NCI-H510A (cell line): ENCODE measurements at regions not wholly inside any gene's neighbourhood (a gene's known extent, or its start where the extent isn't known, plus 50 kb on each side); places are given as distances from the start of the nearest gene placed in this dataset.

Source experiments
- DNase-seq: peaks from one replicate; lab custom pipeline; 2025; lab: John Stamatoyannopoulos, UW

DNA sequence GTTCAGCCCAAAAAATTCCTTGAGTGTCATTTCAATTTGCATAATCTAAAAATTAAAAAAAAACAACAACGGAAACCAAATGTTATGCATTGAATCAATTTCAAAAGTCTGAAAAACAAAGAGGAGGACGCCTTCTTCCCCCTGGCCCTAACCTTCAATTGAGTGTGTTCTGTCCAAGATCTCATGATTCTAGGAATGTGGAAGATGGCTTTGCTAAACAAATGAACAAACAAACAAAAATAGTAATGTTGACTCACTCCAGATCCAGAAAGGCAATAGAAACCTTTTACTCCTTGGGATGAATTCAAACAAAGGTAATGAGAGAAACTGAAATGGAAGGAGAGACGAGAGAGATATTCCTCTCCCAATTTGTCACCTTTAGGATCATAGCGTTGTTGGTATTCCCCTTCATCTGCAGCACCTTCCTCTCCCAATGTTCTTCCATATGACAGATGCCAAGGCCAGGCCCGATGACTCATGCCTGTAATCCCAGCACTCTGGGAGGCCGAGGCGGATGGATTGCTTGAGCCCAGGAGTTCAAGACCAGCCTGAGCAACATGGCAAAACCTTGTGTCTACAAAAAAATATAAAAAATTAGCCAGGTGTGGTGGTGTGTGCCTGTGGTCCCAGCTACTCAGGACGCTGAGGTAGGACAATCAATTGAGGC, 109.2 kb upstream of the ADGRF1 start:
- DNase-seq: no peak

DNA sequence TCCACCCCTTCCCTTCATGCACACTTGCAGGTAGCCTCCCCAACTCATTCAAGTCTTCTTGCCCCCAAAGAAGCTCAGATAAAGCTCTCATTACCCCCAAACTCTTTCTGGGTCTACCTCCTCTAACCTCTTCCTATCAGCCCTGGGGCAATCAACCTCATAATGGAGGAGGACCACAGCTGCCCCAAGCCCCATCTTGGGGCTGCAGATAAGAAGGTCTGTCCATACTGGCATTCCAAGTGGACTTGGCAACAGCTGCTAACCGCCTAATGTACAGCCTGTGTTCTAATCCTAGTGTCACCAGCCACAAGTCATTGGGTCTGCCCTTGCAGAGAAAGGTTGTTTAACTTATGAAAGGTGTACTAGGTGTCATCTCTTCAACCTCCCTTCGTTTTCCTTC, 107.4 kb upstream of the ADGRF1 start:
- DNase-seq: no peak

DNA sequence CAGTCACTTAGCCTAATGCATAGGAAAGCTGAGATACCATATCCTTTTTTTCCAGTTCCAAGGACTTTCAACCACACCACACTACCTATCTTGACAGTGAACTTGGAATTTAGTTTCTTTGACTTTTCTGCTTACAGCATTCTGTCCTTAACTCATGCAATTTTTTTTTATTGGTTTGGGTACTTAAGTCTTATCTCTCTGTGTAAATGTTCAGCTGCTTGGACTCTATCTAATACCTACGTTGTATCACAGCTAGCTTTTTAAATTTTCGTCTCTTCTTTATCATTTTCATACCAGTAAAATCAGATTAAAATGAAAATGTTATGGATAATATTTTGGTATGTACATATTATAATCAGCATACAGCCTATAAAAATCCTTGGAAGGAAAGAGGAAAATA, 106.9 kb upstream of the ADGRF1 start:
- no peak for DNase-seq

DNA sequence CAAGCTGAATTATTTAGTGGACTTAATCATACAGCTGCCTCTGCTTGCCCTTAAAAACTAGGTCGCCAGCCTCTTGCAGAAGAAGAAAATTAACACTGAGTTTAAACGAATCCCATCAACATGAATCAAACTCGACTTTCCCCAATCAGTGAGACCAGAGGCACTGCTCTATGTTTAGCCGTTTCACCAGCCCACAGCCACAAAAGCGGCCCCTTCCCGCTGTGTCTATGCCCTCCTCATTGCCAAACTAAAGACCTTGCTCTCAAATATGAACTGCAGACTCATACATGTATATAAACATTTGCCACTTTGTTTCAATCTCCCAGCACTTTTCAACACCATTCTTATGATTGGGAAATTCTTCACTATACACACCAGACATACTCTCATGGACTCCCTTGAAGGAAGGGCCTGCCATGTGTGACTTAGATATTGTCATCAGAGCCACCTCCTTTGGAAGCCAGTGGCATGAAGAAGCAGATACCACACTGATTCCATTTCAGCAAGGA, 105.8 kb upstream of the ADGRF1 start:
- DNase-seq: no peak

DNA sequence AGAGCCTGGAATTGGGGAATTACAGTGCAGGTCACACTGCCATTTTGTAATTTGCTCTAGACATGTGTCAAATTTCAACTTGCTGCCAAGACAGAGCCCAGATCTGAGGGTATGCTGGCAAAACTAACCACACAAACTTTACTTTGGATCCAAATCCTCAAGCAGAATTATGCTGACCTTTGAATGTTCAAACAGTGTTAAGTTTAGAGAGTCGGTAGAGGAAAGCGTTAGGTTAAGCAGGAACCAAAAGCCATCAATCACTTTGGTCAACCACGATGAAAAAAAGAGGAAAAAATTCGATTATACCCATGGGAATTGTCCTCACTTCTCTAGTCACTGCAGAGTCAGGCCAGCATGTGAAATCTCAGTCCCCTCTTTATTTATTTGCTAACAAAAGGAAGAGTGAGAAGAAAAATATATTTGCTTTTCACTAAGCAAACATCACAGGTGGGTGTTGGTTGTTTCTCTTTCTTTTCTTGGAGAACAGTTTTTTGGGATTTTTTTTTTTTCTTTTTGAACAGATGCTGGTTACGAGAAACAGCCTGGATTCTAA, 105.1 kb upstream of the ADGRF1 start:
- no peak for DNase-seq

DNA sequence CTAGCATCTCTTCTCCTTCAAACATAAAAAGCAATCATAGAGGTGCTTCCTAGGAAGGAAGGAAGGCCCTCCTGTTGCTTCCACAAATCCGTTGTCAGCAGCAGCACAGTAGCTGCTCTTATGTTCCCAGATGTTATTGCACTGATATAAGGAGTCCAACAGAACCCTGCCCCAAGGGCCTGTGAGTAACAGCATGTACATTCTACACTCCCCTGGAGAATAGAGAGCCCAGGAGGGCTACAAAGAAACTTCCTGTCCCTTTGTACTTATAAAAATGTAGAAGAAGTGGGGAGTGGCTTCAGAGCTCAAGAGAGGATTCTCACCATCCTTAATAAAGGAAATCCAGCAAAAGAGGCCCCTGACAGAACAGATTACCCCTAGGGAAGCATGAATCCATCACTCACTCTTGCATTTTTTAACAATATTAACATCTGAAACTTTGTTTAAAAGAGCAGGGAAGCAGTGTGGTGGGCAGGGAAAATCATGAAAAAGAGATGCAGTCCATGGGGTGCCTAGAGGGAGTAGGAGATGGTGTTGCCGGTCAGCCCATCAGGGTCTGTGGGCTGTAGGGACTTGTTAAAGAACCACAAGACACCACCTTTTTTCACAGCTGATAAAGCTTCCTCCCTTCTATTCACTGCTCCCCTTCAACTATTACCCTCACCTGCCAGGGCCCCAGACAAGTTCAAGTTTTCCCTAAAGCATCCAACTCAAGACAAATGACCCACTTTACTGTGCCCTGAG, 104.5 kb upstream of the ADGRF1 start:
- no peak for DNase-seq

DNA sequence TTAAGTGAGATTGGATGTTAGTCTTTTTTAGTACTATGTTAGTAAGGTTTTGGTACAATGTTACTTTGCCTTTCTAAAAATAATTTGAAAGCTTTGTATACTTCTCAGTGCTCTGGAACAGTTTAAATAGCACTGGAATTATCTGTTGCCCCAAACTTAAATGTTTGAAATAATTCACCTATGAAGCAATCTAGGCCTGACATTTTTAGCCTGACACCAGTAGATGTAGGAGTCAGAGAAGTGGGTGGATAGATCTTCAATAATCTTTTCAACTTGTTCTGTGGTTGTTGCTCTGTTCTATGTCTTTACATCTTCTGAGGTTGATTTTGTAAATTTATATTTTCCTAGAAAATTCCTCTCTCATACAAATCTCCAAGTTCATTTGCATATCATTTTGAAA, 103.1 kb upstream of the ADGRF1 start:
- no peak for DNase-seq

DNA sequence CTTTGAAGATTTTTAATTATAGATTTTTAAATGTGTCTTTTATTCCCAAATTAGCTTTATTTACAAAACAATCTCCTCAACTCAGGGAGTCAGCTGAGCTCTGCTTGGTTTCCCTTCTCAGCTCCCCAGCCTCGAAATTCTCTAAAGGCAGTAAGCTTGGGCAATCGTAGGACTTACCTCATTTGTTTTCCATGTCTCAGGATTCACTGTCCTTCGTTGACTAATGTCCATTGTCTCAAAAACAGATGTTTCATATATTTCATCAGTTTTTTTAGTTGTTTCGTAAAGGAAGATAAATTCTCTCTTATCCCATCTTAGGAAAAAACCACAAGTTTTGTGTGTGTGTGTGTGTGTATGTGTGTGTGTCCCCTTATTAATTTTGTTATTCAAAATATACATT, 102.2 kb upstream of the ADGRF1 start:
- DNase-seq: no peak

DNA sequence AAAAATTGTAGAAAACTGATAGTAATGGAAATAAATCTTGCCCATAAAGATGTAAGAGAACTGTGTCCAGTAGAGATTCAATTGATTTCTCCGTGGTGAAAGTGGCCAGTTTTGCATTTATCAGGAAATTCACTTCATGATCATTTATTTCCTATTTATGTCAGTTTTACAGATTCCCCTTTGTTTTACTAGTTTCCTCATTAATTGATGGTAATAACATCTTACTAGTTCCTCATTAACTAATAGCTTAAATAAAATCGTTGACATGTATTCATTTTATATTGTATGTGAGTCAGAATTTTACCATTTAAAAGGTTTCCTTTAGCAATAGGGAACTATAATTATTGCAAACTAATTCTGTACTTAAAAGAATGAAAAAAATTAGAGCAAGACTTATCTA, 99.8 kb upstream of the ADGRF1 start:
- DNase-seq: no peak

DNA sequence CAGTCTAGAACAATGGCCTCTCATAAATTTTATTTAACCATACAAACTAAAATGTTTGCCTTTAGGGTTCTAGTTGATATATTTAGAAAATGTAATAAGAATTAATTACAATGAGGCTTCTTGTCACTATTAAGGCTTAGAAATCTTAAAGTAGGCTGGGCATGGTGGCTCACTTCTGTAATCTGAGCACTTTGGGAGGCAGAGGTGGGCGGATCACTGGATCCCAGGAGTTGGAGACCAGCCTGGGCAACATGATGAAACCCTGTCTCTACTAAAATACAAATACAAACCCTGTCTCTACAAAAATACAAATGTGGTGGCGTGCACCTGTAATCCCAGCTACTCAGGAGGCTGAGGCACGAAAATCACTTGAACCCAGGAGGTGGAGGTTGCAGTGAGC, 99.0 kb upstream of the ADGRF1 start:
- no peak for DNase-seq

DNA sequence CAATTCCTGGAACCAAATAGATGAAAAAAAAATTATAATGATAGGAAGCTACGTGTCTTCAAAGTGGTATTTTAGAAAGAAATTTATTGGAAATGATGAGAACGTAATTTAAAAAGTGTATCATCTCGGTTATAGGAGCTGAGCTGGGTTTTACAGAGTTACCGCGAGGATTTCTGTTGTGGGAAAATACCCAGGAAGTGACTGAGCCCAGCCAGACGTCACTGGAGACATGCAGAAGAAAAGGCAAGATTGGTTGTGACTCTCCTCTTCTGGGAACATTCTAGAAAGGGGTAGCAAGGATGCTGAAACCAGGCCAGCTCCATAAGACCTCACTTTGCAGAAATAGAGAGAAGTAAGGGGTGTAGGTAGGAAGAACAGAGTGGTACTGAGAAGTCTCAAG, 95.9 kb upstream of the ADGRF1 start:
- no peak for DNase-seq

DNA sequence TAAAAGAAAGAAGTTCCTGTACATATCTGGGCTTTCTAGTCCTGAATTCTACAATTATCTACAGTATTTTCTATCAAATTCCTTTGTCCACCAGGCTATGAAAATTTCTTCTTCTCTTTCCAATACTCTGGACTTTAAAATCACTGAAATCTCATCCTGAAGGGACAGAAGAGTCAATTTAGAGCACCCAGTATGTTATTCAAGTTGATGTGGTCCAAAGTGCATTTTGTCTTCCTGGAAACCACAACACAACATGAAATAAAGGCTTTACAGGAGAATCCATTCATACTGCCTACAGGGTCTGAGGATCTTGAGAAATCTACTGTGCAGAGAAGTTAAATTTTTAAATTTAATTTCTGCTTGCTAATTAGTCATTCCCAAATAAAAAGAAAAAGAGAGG, 94.9 kb upstream of the ADGRF1 start:
- DNase-seq: no peak

DNA sequence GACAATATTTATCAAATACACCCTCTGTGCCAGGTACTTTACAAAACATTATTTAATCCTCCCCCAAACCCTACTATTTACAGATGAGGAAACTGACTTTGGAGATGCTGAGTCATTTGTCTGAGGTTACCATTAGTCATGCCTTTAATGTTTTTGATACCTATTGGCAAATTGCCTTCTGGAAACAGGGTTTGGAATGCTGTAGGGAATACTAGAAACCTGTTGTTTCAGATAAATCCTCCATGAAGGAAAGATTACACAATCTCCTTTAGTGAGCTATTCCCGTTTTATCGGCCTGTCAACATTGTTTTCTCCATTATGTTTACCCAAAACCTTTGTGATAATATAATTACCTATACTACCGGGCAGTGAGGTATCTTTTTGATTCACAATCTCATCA, 93.6 kb upstream of the ADGRF1 start:
- DNase-seq: peak; percentile 9

DNA sequence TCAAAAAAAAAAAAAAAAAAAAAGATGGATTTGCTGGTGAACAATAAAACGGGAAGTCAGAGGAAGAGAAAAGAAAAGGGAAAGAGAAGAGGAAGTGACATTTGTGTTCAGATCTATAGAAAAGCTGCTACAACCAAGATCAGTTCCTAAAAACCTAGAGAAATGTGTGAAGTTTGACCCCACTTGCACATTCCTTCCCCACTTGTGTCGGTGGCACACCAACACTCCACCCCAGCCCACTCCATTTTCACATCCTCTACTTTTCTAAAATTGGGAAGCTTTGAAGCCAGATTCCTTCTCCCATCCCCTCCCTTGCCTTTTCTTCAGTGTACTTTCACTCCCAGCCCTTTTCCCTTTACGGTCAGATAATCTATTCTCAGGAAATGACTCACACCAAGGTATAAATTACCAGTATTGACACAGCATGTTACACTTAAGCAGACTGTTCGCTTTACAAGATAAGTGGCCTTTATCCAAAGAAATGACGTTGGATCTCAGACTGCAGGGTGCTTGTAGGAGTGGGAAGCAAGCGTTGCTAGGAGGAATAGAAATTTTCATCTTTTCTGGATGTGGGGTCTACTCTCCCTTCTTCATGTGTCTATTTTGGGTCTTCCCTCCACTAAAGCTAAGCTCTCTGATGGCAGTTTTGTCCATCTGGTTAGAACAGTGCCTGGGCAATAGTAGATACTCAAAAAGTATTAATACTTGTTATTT, 92.5 kb upstream of the ADGRF1 start:
- peak; percentile 83 for DNase-seq

DNA sequence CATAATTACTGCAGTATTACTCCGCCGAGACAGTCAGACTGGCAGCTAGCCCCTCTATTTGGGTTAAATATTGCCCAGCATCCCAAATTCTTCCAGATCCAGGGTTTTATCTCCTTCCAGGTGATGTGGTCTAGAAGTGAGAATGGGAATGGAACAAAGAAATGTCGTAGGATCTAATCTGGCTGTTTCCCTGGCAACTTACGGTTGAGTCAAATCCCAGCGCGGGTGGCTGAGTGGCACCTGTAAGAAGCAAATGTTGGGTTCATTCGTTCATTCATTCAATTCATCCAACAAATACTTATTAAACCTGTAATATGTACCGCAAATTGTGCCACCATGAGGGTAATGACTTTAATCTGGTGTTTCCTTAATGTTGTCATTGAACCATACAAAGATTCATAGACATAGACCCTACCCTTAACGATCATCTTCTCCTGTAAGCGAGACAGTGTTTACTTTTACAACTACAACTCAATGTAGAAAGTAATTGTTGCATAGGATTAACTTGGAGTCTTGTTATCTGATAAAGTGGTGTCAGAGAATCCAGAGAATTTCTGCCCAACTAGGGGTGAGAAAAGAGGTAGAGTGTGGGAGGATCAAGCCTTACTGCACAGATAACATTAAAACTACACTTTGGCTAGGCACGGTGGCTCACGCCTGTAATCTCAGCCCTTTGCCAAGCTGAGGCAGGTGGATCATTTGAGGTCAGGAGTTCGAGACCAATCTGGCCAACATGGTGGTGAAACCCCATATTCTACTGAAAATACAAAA, 91.3 kb upstream of the ADGRF1 start:
- DNase-seq: no peak

DNA sequence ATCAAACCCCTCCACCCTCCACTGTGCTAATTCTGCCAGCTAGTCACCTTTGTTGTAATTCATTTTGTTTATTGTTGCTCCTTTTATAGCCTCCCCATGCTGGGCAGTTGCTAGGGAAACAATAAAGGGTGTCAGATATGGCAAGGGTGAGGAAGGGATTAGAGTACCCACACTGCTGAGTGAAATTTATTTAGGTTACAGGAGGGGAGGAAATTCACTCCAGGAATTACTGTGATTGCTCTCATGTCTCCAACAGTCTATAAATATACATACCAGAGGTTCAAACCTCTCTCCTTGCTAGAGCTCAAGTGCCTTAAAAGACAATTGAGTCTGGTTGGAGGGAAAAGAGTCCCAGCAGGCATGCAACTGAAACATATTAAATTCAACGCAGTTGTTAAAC, 90.6 kb upstream of the ADGRF1 start:
- DNase-seq: no peak

DNA sequence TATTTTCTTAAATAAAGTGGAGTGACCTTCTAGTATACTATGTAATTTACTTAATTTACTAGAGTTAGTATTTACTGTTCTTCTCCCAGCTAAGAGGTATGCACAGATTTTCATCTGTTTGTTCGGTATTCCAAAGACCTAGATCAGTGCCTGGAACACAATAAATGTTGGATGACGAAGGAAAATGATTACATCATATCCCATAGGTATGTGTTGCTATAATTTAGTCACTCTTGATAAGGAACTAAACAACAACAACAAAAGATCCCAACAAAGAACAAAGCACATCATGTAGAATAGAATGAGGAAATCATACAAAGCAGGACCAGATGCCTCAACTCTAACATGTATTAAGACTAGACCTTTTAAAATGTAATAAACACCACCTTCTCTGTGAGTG, 89.6 kb upstream of the ADGRF1 start:
- DNase-seq: no peak

DNA sequence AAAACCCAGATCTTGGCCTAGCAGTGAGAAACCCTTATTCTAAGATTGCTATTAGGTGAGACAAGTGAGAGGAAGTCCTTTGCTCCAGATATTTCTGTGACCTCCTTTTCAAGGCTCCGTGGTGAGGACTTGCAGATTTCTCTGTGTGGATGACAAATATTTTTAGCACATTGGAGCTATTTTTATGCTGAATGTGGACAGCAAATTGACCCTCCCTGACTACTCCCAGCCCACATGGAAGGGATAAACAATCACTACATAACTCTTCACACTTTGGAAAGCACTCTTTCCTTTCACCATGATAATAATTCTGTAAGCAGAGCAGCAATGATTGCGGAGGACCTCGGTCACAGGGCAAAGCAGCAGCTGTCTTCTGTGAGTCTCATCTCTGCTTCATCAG, 88.0 kb upstream of the ADGRF1 start:
- no peak for DNase-seq

DNA sequence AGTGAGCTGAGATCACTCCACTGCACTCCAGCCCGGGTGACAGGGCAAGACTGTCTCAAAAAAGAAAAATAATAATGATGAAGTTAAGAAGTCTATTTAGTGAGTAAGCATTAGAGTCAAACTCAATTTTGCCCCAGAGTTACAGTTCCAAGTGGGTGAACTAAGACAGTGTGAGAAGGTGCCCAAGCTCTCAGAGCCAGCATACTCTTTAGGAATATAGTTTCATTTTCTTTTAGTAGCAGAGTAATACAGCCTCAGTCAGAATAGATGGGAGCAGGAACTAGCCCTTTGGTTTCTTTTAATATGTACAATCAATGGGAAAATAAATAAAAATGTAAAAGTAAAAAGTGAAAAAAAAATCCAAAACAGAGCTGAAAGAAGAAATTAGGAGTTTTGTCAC, 87.0 kb upstream of the ADGRF1 start:
- no peak for DNase-seq

DNA sequence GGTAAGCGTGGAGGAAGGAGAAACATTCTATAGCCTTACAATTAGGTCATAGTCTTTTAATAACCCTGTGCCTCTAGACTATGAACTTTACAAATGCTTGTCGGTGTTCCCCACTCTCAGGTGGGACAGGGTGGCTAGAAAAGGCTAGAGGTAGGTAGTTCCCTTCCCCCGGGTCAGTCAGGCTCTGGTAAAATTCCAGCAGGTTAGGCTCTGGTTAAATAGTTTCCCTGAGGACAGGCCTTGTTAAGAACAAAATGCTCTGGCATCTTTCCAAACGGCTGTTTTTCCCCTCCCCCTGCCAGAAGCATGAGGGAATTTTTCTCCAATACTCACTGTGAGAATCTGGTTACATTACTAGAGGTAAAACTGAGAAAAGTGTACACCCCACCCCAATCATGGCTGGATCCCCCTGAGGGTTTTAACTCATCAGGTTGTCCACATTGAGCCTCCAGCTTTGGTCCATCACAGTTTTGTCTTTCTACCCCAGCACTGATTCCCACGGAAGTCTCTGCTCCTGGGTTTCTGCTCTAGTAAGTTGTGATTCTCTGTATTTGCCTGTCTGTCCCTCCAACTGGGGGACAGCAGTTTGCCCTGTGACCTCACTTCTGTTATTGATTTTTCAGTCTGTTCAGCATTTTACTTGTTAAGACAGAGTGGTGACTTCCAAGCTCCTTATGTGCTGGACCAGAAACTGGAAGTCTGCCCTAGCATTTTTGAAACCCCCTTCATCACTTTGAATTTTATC, 84.7 kb upstream of the ADGRF1 start:
- DNase-seq: peak; percentile 10

DNA sequence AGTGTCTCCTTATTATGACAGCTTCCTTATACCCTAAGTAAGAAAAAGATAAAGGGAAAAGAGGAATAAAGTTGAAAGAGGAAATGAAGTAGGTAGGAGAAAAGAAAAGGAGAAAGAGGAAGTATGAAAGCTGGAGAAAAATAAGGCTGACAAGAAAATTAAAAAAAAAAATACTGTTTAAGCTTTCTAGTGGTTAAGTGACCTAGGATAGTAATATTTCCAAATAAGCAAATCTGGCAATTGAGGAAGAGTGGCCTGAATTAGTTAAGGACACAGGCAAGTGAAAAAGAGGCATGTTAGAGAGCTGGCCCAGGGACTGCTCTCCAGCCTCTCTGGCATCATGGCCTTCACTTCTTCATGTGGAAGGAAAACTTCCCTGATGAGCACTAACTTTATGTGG, 76.5 kb upstream of the ADGRF1 start:
- DNase-seq: no peak
